RWPE2 (cell line): ENCODE measurements at regions not wholly inside any gene's neighbourhood (a gene's known extent, or its start where the extent isn't known, plus 50 kb on each side); places are given as distances from the start of the nearest gene placed in this dataset.

Source experiments
- ATAC-seq: fragments of 200-7000 bp; cut with Tn5 transposase; 3 replicates; pipeline ENCODE4 v1.9.1; 2021; ENCODE audit warnings: low read depth
- DNase-seq: peaks from one replicate; pipeline ENCODE4 v3.0.0-alpha.2; 2020; ENCODE audit warnings: low spot score
- H3K27ac ChIP-seq: fragments of 450-650 bp; 2 replicates; pipeline ENCODE4 v1.5.1; 2017; ENCODE audit warnings: mild to moderate bottlenecking; ENCODE audit not compliant: poor library complexity, severe bottlenecking
- H3K27me3 ChIP-seq: fragments of 250-450 bp; sonication (Bioruptor Pico); 2 replicates; pipeline ENCODE4 v1.5.1; 2021; ENCODE audit warnings: mild to moderate bottlenecking, moderate library complexity; ENCODE audit not compliant: insufficient read depth, poor library complexity, severe bottlenecking
- H3K36me3 ChIP-seq: fragments of 250-450 bp; sonication (Bioruptor Pico); 2 replicates; pipeline ENCODE4 v1.5.1; 2020; ENCODE audit warnings: low read depth, mild to moderate bottlenecking, moderate library complexity
- H3K4me1 ChIP-seq: fragments of 250-450 bp; sonication (Bioruptor Pico); 2 replicates; pipeline ENCODE4 v1.5.1; 2021; ENCODE audit warnings: mild to moderate bottlenecking, moderate library complexity; ENCODE audit not compliant: insufficient read depth, poor library complexity, severe bottlenecking
- H3K4me3 ChIP-seq: fragments of 250-450 bp; sonication (Bioruptor Pico); 2 replicates; pipeline ENCODE4 v1.5.1; 2021; ENCODE audit warnings: mild to moderate bottlenecking, moderate library complexity; ENCODE audit not compliant: severe bottlenecking
- H3K9me3 ChIP-seq: fragments of 250-450 bp; sonication (Bioruptor Pico); 2 replicates; pipeline ENCODE4 v1.5.1; 2021; ENCODE audit warnings: mild to moderate bottlenecking, moderate library complexity; ENCODE audit not compliant: severe bottlenecking
- TF ChIP-seq, protein P1 (sequence below): fragments of 450-650 bp; IDR thresholded peaks from one replicate; pipeline ENCODE4 v1.5.1; 2017; ENCODE audit warnings: mild to moderate bottlenecking, moderate library complexity; ENCODE audit not compliant: poor library complexity, severe bottlenecking

DNA sequence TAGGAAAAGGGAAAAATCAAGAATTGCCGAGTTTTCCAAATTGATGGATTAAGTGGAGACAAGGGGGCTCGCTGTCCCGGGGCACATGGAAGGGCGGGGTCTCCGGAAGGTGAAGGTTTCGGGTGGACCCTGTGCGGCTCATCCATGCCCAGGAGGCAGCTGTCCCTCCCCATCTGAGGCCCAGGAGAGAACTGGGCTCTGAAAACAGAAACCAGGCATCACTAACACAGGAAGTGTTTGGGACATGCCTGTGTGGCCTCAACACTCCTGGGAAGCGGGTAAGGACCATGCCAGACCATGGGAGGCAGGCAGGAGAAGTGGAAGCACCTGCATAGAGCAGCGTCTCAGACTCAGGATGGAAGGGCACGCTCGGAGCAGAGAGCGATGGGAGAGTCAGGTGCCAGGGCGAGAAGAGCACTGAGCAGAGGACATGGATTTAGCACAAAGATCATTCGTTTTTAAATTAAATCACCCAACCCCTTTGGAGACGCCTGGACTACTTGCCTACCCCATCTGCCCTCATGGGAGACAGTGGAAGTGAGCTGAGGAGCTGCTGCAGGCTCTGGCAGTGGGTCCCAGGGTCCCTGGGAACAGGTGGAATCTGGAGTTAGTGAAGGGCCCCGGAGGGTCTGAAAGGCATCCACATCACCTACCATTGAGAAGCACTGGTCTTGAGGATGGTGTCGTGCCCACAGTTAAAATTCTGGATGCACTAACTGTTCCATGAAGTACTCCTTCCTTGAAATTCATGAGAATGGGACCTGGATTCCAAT is 183.2 kb upstream of the SOX1 start:
- H3K9me3 ChIP-seq = no peaks in the 10 kb centered on the region
- ATAC-seq = no peak
- DNase-seq = no peak
- H3K27ac ChIP-seq = no peak overlapping the region
- H3K36me3 ChIP-seq = no peaks in the 10 kb centered on the region
- H3K4me3 ChIP-seq = no peak overlapping the region
- TF ChIP-seq, protein P1, sequence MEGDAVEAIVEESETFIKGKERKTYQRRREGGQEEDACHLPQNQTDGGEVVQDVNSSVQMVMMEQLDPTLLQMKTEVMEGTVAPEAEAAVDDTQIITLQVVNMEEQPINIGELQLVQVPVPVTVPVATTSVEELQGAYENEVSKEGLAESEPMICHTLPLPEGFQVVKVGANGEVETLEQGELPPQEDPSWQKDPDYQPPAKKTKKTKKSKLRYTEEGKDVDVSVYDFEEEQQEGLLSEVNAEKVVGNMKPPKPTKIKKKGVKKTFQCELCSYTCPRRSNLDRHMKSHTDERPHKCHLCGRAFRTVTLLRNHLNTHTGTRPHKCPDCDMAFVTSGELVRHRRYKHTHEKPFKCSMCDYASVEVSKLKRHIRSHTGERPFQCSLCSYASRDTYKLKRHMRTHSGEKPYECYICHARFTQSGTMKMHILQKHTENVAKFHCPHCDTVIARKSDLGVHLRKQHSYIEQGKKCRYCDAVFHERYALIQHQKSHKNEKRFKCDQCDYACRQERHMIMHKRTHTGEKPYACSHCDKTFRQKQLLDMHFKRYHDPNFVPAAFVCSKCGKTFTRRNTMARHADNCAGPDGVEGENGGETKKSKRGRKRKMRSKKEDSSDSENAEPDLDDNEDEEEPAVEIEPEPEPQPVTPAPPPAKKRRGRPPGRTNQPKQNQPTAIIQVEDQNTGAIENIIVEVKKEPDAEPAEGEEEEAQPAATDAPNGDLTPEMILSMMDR = no peak
- H3K27me3 ChIP-seq = peaks cover 8% of the 10 kb centered on the region
- H3K4me1 ChIP-seq = no peaks in the 10 kb centered on the region

DNA sequence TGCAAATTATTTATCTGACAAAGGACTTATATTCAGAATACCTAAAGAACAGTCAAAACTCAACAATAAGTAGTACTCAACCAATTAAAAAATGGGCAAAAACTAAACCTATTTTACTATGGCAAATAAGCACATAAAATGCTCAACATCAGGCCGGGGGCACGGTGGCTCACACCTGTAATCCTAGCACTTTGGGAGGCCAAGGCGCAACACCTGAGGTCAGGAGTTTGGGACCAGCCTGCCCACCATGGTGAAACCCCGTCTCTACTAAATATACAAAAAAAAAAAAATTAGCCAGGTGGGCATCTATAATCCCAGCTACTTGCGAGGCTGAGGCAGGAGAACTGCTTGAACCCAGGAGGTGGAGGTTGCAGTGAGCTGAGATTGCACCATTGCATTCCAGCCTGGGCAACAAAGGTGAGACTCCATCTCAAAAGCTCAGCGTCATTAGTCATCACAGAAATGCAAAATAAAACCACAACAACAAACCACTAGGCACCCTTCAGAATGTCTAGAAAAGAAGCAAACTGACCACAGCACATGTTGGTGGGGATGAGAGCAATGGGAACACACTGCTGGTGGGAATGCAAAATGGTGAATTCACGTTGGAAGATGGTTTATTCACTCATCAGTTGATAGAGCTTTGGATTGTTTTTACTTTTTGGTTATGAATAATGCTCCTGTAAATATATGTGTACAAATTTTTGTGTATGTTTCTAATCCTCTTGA is 180.6 kb upstream of the SOX1 start:
- Histone ChIP-seq H3K9me3 (no peaks in the 10 kb centered on the region), H3K4me1 (no peaks in the 10 kb centered on the region), H3K36me3 (no peaks in the 10 kb centered on the region), H3K27ac (no peak overlapping the region), H3K27me3 (peaks cover 25% of the 10 kb centered on the region), H3K4me3 (no peak overlapping the region)
- DNase-seq (no peak), ATAC-seq (no peak)
- TF ChIP-seq, protein P1 = no peak

- H3K27ac ChIP-seq = no peak overlapping the region
- TF ChIP-seq, protein P1 = no peak
These were observed 173.8 kb upstream of the SOX1 start for GRCh38 chr13:111893071-111893606.

DNA sequence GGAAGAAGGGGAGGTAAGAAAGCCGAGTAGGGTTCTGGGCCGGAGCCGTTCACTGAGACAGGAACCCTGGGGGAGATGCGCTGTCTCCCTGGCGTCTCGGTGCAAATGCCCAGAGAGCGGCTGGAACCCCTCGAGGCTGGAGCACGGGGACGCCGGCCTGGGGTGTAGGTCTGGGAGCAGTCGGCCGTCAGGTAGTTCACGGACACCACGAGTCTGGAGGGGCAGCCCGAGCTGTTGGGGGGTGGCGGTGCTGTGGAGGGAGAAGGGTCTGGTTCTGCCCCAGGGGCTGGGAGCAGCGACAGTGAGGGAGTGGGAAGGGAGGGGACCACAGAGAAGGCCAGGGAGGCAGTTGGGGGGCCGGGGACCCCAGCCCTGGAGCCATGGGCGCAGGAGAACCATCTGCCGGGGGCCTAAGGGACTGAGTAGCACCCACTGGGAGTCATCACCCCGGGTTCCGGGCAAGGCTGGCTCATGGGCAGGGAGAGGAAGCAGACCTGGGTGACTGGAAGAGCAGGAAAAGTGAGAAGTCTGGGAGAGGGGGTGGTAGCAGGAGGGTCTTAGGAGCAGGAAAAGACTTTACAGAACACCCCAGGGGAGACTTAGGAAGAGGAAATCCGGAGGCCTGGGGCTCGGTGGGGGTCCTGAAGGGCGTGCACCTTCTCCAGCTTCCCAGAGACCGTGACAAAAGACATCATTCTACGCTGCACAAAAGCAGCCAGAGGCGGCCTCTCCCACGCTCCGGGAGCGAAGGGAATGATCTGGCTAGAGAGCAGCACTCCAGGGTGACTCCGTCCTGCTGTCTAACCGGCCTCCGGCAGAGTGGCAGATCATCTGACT is 173.1 kb upstream of the SOX1 start:
- H3K27me3 ChIP-seq = peaks cover 50% of the 10 kb centered on the region
- TF ChIP-seq, protein P1 = no peak
- no peaks in the 10 kb centered on the region for H3K4me1 ChIP-seq
- no peak overlapping the region for H3K4me3 ChIP-seq
- no peak for ATAC-seq
- no peak for DNase-seq
- H3K36me3 ChIP-seq = no peaks in the 10 kb centered on the region
- no peaks in the 10 kb centered on the region for H3K9me3 ChIP-seq
- H3K27ac ChIP-seq = no peak overlapping the region

More at GRCh38 chr13:111893071-111893606, 173.8 kb upstream of the SOX1 start:
- DNase-seq = no peak
- Histone ChIP-seq H3K27me3 (peaks cover 55% of the 10 kb centered on the region), H3K9me3 (no peaks in the 10 kb centered on the region), H3K4me1 (no peaks in the 10 kb centered on the region), H3K4me3 (no peak overlapping the region), H3K36me3 (no peaks in the 10 kb centered on the region)
- ATAC-seq = no peak
